Esophagus muscularis mucosa (tissue), 3 donors: ENCODE measurements at regions not wholly inside any gene's neighbourhood (a gene's known extent, or its start where the extent isn't known, plus 50 kb on each side); places are given as distances from the start of the nearest gene placed in this dataset.

Experiments used
- CTCF ChIP-seq, 3 experiments: fragments of 200-600 bp in 2 of 3; fragments of 450-650 bp in 1 of 3; sonication (generic) in 2 of 3; IDR thresholded peaks; one replicate each; pipeline ENCODE4 v1.5.1; 2017 to 2019; ENCODE audit warnings: antibody characterized with exemption in 3 of 3, mild to moderate bottlenecking in 2 of 3, moderate library complexity in 1 of 3
- POLR2A ChIP-seq: fragments of 450-650 bp; IDR thresholded peaks from one replicate; pipeline ENCODE4 v1.6.1; 2017; ENCODE audit warnings: antibody characterized with exemption, moderate library complexity, mild to moderate bottlenecking, low read depth

GRCh38 chr1:118473825-118474224 lies 288.8 kb upstream of the SPAG17 start:
- no peak for TF ChIP-seq CTCF (IDR thresholded peaks at IDR 0.05)
- no peak for TF ChIP-seq POLR2A
